IMR-90 (cell line): ENCODE measurements at regions not wholly inside any gene's neighbourhood (a gene's known extent, or its start where the extent isn't known, plus 50 kb on each side); places are given as distances from the start of the nearest gene placed in this dataset.

Source experiments
- ATAC-seq: fragments of 200-7000 bp; cut with Tn5 transposase; 2 replicates; pipeline ENCODE4 v1.9.1; 2020; ENCODE audit warnings: low read depth, mild to moderate bottlenecking, moderate library complexity
- BruUV-seq: library from RNA; stranded (reverse); fragments of 400-500 nt; replicated peaks from 2 replicates; lab custom pipeline; 2021; lab: Mats Ljungman, UMichigan
- CTCF ChIA-PET: fragments of 300-600 bp; formaldehyde crosslinking; extraction: SDS; loops from one replicate; lab custom pipeline; 2021; ENCODE audit warnings: antibody characterized with exemption; lab: Yijun Ruan, JAX
- POLR2A ChIA-PET: fragments of 300-600 bp; sonication (Branson Sonifier 250); formaldehyde crosslinking; loops from one replicate; lab custom pipeline; 2022; ENCODE audit warnings: antibody characterized with exemption; ENCODE audit not compliant: unreplicated experiment; lab: Charles Lee
- DNase-seq: peaks from one replicate; pipeline ENCODE4 v3.0.0; 2013
- H2AFZ ChIP-seq: replicated peaks from 2 replicates; pipeline ENCODE3; 2013; ENCODE audit warnings: low read length, mild to moderate bottlenecking; ENCODE audit not compliant: poor library complexity
- H2AK5ac ChIP-seq: 2 replicates; pipeline ENCODE4 v1.6.1; 2013; ENCODE audit warnings: low read depth, low read length, inconsistent platforms
- H2AK9ac ChIP-seq: replicated peaks from 2 replicates; pipeline ENCODE3; 2013; ENCODE audit warnings: mild to moderate bottlenecking, low read depth, low read length, moderate library complexity; ENCODE audit not compliant: poor library complexity
- H2BK120ac ChIP-seq: 2 replicates; pipeline ENCODE4 v1.6.1; 2013; ENCODE audit warnings: low read depth, low read length, inconsistent platforms
- H2BK15ac ChIP-seq: 3 replicates; pipeline ENCODE4 v1.6.1; 2013; ENCODE audit warnings: low read depth, low read length, inconsistent platforms
- H2BK20ac ChIP-seq: 2 replicates; pipeline ENCODE4 v1.6.1; 2013; ENCODE audit warnings: low read depth, mild to moderate bottlenecking, inconsistent platforms, low read length, moderate library complexity
- H2BK5ac ChIP-seq: 2 replicates; pipeline ENCODE4 v1.6.1; 2013; ENCODE audit warnings: mild to moderate bottlenecking, low read depth, low read length, inconsistent platforms; ENCODE audit not compliant: poor library complexity, severe bottlenecking
- H3K14ac ChIP-seq: replicated peaks from 2 replicates; pipeline ENCODE4 v1.6.1; 2013; ENCODE audit warnings: low read depth, low read length, inconsistent platforms
- H3K18ac ChIP-seq: 2 replicates; pipeline ENCODE4 v1.6.1; 2013; ENCODE audit warnings: low read depth, low read length, control low read depth
- H3K23ac ChIP-seq: 2 replicates; pipeline ENCODE4 v1.6.1; 2013; ENCODE audit warnings: low read depth, low read length, inconsistent platforms
- H3K27ac ChIP-seq: 2 replicates; pipeline ENCODE4 v1.5.1; 2013; ENCODE audit warnings: mild to moderate bottlenecking, control low read depth, low read length; ENCODE audit not compliant: insufficient read depth
- H3K27me3 ChIP-seq: 2 replicates; pipeline ENCODE4 v1.6.1; 2013; ENCODE audit warnings: low read length; ENCODE audit not compliant: control insufficient read depth, insufficient read depth
- H3K36me3 ChIP-seq: 2 replicates; pipeline ENCODE4 v1.6.1; 2013; ENCODE audit warnings: low read length, mixed read lengths; ENCODE audit not compliant: control insufficient read depth, insufficient read depth
- H3K4ac ChIP-seq: 2 replicates; pipeline ENCODE4 v1.6.1; 2013; ENCODE audit warnings: low read depth, low read length, inconsistent platforms
- H3K4me1 ChIP-seq: 2 replicates; pipeline ENCODE4 v1.6.1; 2013; ENCODE audit warnings: low read length, mixed read lengths; ENCODE audit not compliant: control insufficient read depth, insufficient read depth
- H3K4me2 ChIP-seq: 2 replicates; pipeline ENCODE4 v1.6.1; 2013; ENCODE audit warnings: low read depth, mild to moderate bottlenecking, control low read depth, low read length, moderate library complexity
- H3K4me3 ChIP-seq: 2 replicates; pipeline ENCODE4 v1.5.1; 2013; ENCODE audit warnings: low read depth, mild to moderate bottlenecking, control low read depth, low read length, moderate library complexity; ENCODE audit not compliant: insufficient read depth
- H3K56ac ChIP-seq: 2 replicates; pipeline ENCODE4 v1.6.1; 2013; ENCODE audit warnings: low read length, inconsistent platforms; ENCODE audit not compliant: insufficient read depth; ENCODE audit errors: extremely low read depth
- H3K79me1 ChIP-seq, 2 experiments: 2 replicates each; pipeline ENCODE4 v1.6.1; 2013; ENCODE audit warnings: low read length in 2 of 2, inconsistent platforms in 1 of 2, low read depth in 1 of 2
- H3K9ac ChIP-seq: 2 replicates; pipeline ENCODE4 v1.6.1; 2013; ENCODE audit warnings: low read depth, low read length, control low read depth
- H3K9me1 ChIP-seq: 2 replicates; pipeline ENCODE4 v1.6.1; 2013; ENCODE audit warnings: low read length, inconsistent platforms; ENCODE audit not compliant: insufficient read depth
- H3K9me3 ChIP-seq: 2 replicates; pipeline ENCODE4 v1.6.1; 2013; ENCODE audit warnings: low read length; ENCODE audit not compliant: control insufficient read depth, insufficient read depth
- H4K20me1 ChIP-seq: 2 replicates; pipeline ENCODE4 v1.6.1; 2013; ENCODE audit warnings: low read length, inconsistent platforms; ENCODE audit not compliant: insufficient read depth
- H4K5ac ChIP-seq: 2 replicates; pipeline ENCODE4 v1.6.1; 2013; ENCODE audit warnings: mild to moderate bottlenecking, low read depth, low read length, control low read depth
- H4K8ac ChIP-seq, 2 experiments: 2 replicates each; pipeline ENCODE4 v1.6.1; 2013; ENCODE audit warnings: low read depth in 2 of 2, low read length in 2 of 2, control low read depth in 1 of 2, inconsistent platforms in 1 of 2
- H4K91ac ChIP-seq: 2 replicates; pipeline ENCODE4 v1.6.1; 2013; ENCODE audit warnings: low read depth, low read length, inconsistent platforms; ENCODE audit not compliant: insufficient read depth
- MAZ ChIP-seq: IDR thresholded peaks from 2 replicates; pipeline ENCODE4 v1.6.1; 2012; ENCODE audit warnings: low read depth, mild to moderate bottlenecking, low read length, improper control_type of control experiment, moderate library complexity, borderline replicate concordance
- MXI1 ChIP-seq: IDR thresholded peaks from 2 replicates; pipeline ENCODE4 v1.6.1; 2012; ENCODE audit warnings: low read depth, mild to moderate bottlenecking, low read length, moderate library complexity, borderline replicate concordance
- RAD21 ChIP-seq: IDR thresholded peaks from 2 replicates; pipeline ENCODE4 v1.6.1; 2012; ENCODE audit warnings: low read length, improper control_type of control experiment
- USF2 ChIP-seq: fragments of 150-350 bp; IDR thresholded peaks from 2 replicates; pipeline ENCODE4 v1.6.1; 2017; ENCODE audit warnings: mild to moderate bottlenecking, antibody characterized with exemption, low read length, low read depth
- WGBS, 2 experiments: methylation state at CpG; one replicate each; pipeline versions ENCODE4 v1.1.5 to v1.1.7; 2013; ENCODE audit warnings: missing lambda C conversion rate in 2 of 2; ENCODE audit not compliant: insufficient read length in 1 of 2; ENCODE audit errors: extremely low coverage in 2 of 2; 5-methylcytosine and 5-hydroxymethylcytosine counted together
- dilution Hi-C: fragments of 300-500 bp; cut with HindIII; formaldehyde crosslinking; loops from one replicate; pipeline ENCODE4 v1.14.3; 2018; ENCODE audit warnings: low sequenced_read_pairs; ENCODE audit not compliant: unreplicated experiment
- in situ Hi-C: fragments of 300-500 bp; cut with MboI; formaldehyde crosslinking; loops from 3 replicates; pipeline ENCODE4 v1.14.3; 2019; ENCODE audit warnings: low sequenced_read_pairs, inconsistent platforms, mixed read lengths
- intact Hi-C: fragments of 100-400 bp; cut with micrococcal nuclease; formaldehyde crosslinking; loops from 2 replicates; pipeline ENCODE4 v1.10.0; 2022

- no peak overlapping the region for H2BK5ac ChIP-seq
Measured at GRCh38 chr13:54232700-54233099, 1204.1 kb downstream of the OLFM4 start.

More at GRCh38 chr13:54232700-54233099, 1204.1 kb downstream of the OLFM4 start:
- WGBS, 2 experiments: no CpG with 5 or more reads among the region's 1 CpG
- no peak overlapping the region for H4K5ac ChIP-seq
- no peak overlapping the region for H2BK120ac ChIP-seq
- H3K18ac ChIP-seq: no peak overlapping the region
- H3K9me1 ChIP-seq: no peaks in the 10 kb centered on the region
- H3K36me3 ChIP-seq: no peaks in the 10 kb centered on the region
- no peak overlapping the region for H2AK9ac ChIP-seq
- no peaks in the 10 kb centered on the region for H3K4me1 ChIP-seq
- H2AFZ ChIP-seq: no peak overlapping the region
- dilution Hi-C loops (no loop called here), in situ Hi-C loops (no loop called here), intact Hi-C loops (no loop called here)
- H3K79me1 ChIP-seq: no peaks in the 10 kb centered on the region
- TF ChIP-seq RAD21: no peak
- TF ChIP-seq MXI1: no peak
- no peak for TF ChIP-seq USF2
- TF ChIP-seq MAZ: no peak
- BruUV-seq: no TSS peak
- no peak overlapping the region for H3K4me3 ChIP-seq
- H3K9ac ChIP-seq: no peak overlapping the region
- H3K4me2 ChIP-seq: no peak overlapping the region
- H2BK20ac ChIP-seq: no peak overlapping the region
- no peak overlapping the region for H4K8ac ChIP-seq
- H3K14ac ChIP-seq: no peak overlapping the region
- H2AK5ac ChIP-seq: no peak overlapping the region
- no peak for DNase-seq
- no peak for ATAC-seq
- ChIA-PET CTCF (no interaction called here), POLR2A (no interaction called here)
- no peak overlapping the region for H3K56ac ChIP-seq
- H4K20me1 ChIP-seq: no peaks in the 10 kb centered on the region
- no peak overlapping the region for H4K91ac ChIP-seq
- H3K23ac ChIP-seq: no peak overlapping the region
- H3K9me3 ChIP-seq: peaks cover 4% of the 10 kb centered on the region; the same call in 1 of the 2 replicates
- no peaks in the 10 kb centered on the region for H3K27me3 ChIP-seq
- H2BK15ac ChIP-seq: no peak overlapping the region
- no peak overlapping the region for H3K27ac ChIP-seq
- no peak overlapping the region for H3K4ac ChIP-seq
